Naive thymus-derived CD8-positive, alpha-beta T cell (primary cell): ENCODE measurements at regions not wholly inside any gene's neighbourhood (a gene's known extent, or its start where the extent isn't known, plus 50 kb on each side); places are given as distances from the start of the nearest gene placed in this dataset.

Experiments used
- ATAC-seq, 2 donors: fragments of 150-1000 bp; cut with Tn5 transposase in 1 of 2; sonication (Bioruptor Pico), chemical (Tn5 transposase) in 1 of 2; 1 replicate in 1 of 2; 2 replicates in 1 of 2; pipeline ENCODE4 v1.10.0; 2021; ENCODE audit warnings: mild to moderate bottlenecking in 2 of 2, moderate library complexity in 2 of 2
- POLR2A ChIA-PET: fragments of 350-600 bp; sonication (Branson Sonifier 250); formaldehyde crosslinking; loops from one replicate; lab custom pipeline; 2021; ENCODE audit warnings: antibody characterized with exemption; lab: Charles Lee
- DNase-seq, 10 donors: peaks; one replicate each; pipeline versions ENCODE4 v3.0.0 to v3.0.0-alpha.2; 2020 to 2022
- H3K27ac Mint-ChIP-seq, 10 donors: one replicate each; pipeline ENCODE4 v1.8.0; 2020 to 2022; ENCODE audit warnings: mild to moderate bottlenecking in 10 of 10, mixed read lengths in 10 of 10, moderate library complexity in 4 of 10, inconsistent platforms in 1 of 10
- H3K27me3 Mint-ChIP-seq, 5 donors: one replicate each; pipeline ENCODE4 v1.8.0; 2021 to 2022; ENCODE audit warnings: mixed read lengths in 5 of 5
- H3K36me3 Mint-ChIP-seq, 3 donors: one replicate each; pipeline ENCODE4 v1.8.0; 2020 to 2022; ENCODE audit warnings: mixed read lengths in 3 of 3, mild to moderate bottlenecking in 2 of 3, inconsistent platforms in 1 of 3
- H3K4me1 Mint-ChIP-seq, 4 donors: one replicate each; pipeline ENCODE4 v1.8.0; 2021 to 2022; ENCODE audit warnings: mixed read lengths in 4 of 4
- H3K4me3 Mint-ChIP-seq, 10 donors: one replicate each; pipeline ENCODE4 v1.8.0; 2020 to 2022; ENCODE audit warnings: mild to moderate bottlenecking in 10 of 10, mixed read lengths in 10 of 10, moderate library complexity in 6 of 10, inconsistent platforms in 1 of 10
- H3K9me3 Mint-ChIP-seq, 9 donors: one replicate each; pipeline ENCODE4 v1.8.0; 2020 to 2022; ENCODE audit warnings: mixed read lengths in 9 of 9, mild to moderate bottlenecking in 3 of 9, inconsistent platforms in 1 of 9, moderate library complexity in 1 of 9

DNA sequence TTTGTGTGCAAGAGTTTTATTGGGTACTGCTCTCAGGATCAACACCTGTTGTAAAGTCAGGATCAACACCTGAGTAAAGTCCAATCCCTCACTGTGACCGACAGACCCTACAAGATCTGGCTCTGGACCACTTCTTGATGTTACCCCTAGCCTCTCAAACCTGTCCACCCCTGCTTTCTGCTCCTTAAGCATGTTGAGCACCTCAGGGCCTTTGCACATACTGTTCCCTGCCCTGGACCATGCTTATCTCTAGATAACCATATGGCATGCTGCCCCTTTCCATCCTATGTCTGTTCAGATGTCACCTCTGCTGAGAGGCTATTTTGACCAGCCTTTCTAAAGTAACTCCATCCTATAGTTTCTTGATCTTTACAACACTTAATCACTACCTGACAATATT is 269.6 kb downstream of the SMARCA2 start:
- POLR2A ChIA-PET: no interaction called here
- Mint-ChIP-seq H3K4me1 (no peaks in the 10 kb centered on the region), H3K27me3 (peaks cover 0 to 11% (median 4%) of the 10 kb centered on the region in 5 donors), H3K27ac (no peak overlapping the region), H3K9me3 (no peaks in the 10 kb centered on the region), H3K36me3 (no peaks in the 10 kb centered on the region), H3K4me3 (no peak overlapping the region)
- ATAC-seq: no peak
- DNase-seq: no peak

DNA sequence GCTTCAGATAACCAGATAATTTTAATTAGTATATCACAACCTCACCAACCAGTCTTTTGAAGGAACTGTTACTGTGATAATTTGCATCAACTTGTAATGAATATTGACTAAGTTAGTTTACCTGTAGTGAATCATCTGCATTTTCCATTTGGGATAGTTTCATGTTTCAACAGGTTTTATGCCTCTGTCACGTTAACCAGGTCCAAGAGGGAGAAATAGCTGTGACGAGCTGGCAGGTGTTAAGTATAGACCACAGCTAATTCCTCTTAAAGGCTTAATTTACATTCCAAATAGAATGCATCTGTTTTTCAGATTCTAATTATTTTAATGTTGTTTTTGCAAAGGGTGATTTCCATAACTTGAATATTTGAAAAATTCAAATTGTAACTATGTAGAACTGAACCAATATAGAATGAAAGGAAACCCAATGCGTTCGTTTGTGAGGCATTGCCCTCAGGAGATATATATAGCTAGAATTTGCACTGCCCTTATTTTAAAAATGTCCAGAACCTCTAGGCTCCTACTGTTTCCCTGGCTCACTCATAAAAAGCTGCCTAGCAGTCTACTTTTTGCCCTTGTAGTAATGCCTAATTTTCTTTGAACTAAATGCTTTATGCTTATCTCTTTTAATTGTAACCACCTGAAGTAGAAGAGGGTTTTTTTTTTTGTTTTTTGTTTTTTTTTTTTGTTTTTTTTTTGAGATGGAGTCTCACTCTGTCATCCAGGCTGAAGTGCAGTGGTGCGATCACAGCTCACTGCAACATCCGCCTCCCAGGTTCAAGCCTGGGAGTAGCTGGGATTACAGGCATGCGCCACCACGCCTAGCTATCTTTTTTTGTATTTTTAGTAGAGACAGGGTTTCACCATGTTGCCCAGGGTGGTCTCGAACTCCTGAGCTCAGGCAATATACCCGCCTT is 270.5 kb downstream of the SMARCA2 start:
- Mint-ChIP-seq H3K27me3 (peaks cover 4 to 11% (median 6%) of the 10 kb centered on the region in 5 donors), H3K4me3 (no peak overlapping the region), H3K27ac (no peak overlapping the region), H3K36me3 (no peaks in the 10 kb centered on the region), H3K4me1 (no peaks in the 10 kb centered on the region), H3K9me3 (no peaks in the 10 kb centered on the region)
- POLR2A ChIA-PET: no interaction called here
- ATAC-seq: no peak
- DNase-seq: no peak

DNA sequence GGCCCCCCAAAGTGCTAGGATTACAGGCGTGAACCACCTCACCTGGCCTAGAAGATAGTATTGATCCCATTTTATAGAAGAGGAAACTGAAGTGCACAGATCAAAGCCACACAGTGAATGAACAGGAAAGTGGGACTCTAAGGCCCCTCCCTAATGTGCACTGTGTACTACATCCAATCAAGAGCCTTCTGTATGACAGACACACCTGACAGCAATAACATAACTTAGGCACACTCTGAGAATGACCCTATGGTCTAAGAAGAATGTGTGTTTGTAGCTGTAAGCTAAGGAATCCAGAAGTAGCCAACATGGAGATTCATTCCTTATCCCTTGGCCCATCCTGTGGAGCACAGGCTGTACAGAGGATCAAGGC is 271.2 kb downstream of the SMARCA2 start:
- Mint-ChIP-seq H3K9me3 (no peaks in the 10 kb centered on the region), H3K4me1 (no peaks in the 10 kb centered on the region), H3K27ac (no peak overlapping the region), H3K27me3 (peaks cover 4 to 14% (median 9%) of the 10 kb centered on the region in 5 donors), H3K4me3 (no peak overlapping the region), H3K36me3 (no peaks in the 10 kb centered on the region)
- ATAC-seq: no peak
- POLR2A ChIA-PET: no interaction called here
- DNase-seq: no peak

DNA sequence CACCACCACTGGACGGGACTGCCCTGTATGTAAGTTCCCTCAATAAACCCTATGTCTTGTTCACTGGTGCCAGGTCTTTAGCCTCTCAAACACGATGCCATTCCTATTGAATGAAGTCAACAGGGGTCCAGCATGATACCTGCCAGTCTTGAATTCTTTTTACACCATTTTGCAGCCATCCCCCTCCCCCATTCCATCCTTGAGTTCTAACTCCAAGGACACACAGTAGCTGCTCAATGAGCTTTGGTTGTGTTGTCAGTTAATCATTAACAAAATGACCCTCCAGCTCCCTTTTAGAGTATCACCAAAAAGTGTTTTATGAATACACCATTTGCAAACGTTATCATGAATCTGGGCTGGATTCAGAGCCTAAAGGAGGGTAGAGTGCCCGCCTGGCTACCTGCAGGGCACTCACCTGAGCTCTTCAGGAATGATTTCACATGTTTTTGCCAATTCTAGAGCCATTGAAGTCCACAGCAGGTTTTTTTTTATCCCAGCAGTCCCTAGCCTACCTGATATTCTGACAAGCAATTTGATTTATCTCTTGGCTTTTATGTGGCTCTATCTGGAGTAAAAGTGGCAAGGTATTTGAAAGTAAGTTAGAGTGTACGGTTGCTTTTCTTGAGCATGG is 271.8 kb downstream of the SMARCA2 start:
- Mint-ChIP-seq H3K4me3 (no peak overlapping the region), H3K36me3 (no peaks in the 10 kb centered on the region), H3K9me3 (no peaks in the 10 kb centered on the region), H3K4me1 (no peaks in the 10 kb centered on the region), H3K27me3 (peaks cover 4 to 20% (median 13%) of the 10 kb centered on the region in 5 donors), H3K27ac (no peak overlapping the region)
- DNase-seq (no peak), ATAC-seq (no peak)
- POLR2A ChIA-PET: no interaction called here

DNA sequence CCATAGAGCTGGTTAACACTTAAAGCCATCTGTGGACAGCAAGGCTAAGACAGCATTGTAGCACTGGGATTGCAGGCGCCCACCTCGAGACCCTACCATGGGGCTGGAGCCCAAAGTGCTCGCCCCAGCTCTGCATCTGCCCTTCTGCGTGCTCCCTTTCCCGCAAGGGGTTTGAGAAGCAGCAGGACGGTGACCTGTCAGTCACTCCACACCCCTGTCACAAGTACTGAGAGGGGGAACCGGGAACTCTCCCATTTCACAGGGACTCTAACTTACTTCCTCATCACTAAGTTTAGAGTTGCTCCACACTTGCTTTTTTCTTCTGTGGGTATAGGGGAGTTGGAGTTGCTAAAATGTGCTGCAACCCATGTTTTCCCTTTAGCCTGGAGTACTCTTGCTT is 273.2 kb downstream of the SMARCA2 start:
- ATAC-seq (no peak), DNase-seq (no peak)
- Mint-ChIP-seq H3K27ac (no peak overlapping the region), H3K9me3 (no peaks in the 10 kb centered on the region), H3K4me1 (no peaks in the 10 kb centered on the region), H3K36me3 (no peaks in the 10 kb centered on the region), H3K4me3 (no peak overlapping the region), H3K27me3 (peaks cover 6 to 21% (median 13%) of the 10 kb centered on the region in 5 donors)
- POLR2A ChIA-PET: no interaction called here

DNA sequence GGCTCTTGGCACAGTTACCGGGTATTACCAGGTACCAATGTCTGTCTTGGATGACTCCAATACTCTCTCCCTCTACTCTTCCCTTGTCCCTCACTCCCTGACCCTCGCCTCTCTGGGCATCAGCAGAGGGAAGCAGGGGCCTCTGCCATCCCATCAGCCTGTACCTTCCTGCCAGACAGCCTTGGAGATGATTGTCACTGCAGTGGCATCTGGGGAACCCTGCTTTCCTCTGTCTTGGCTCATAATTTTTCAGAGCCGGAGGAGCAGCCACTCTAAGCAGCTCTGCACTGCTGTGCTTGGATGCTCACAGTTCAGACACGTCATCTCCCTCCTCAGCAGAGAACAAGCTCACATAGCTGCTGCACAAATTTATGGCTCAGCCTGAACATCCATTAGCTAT is 274.1 kb downstream of the SMARCA2 start:
- POLR2A ChIA-PET: no interaction called here
- no peak overlapping the region for H3K4me3 Mint-ChIP-seq

DNA sequence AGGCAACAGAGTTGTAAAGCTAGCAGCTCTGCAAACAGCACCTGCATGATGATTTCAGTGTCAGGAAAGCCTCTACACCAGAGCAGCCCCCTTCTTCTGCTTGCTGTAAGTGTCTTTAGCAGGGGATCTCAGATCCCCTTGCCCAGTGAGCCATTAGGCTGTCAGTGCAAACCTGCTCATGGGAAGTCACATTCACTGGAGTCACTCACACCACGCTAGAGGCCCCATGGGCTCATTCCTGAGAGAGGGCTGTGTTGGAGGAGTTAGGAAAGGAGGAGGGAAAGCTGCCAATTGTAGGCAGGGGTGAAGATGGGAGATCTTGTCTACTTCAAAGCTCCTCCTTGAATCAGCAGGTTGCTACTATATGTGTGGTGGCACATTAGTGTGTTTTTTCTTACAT is 275.2 kb downstream of the SMARCA2 start:
- no peaks in the 10 kb centered on the region for H3K4me1 Mint-ChIP-seq
- POLR2A ChIA-PET: no interaction called here
- no peak for ATAC-seq
- no peaks in the 10 kb centered on the region for H3K36me3 Mint-ChIP-seq
- no peaks in the 10 kb centered on the region for H3K9me3 Mint-ChIP-seq
- no peak overlapping the region for H3K27ac Mint-ChIP-seq
- peaks cover 6 to 21% (median 13%) of the 10 kb centered on the region in 5 donors for H3K27me3 Mint-ChIP-seq
- no peak overlapping the region for H3K4me3 Mint-ChIP-seq
- no peak for DNase-seq

More for the DNA sequence above, 274.1 kb downstream of the SMARCA2 start:
- H3K9me3 Mint-ChIP-seq: no peaks in the 10 kb centered on the region
- no peaks in the 10 kb centered on the region for H3K4me1 Mint-ChIP-seq
- H3K27ac Mint-ChIP-seq: no peak overlapping the region
- peaks cover 6 to 21% (median 13%) of the 10 kb centered on the region in 5 donors for H3K27me3 Mint-ChIP-seq
- DNase-seq (no peak), ATAC-seq (no peak)
- no peaks in the 10 kb centered on the region for H3K36me3 Mint-ChIP-seq

DNA sequence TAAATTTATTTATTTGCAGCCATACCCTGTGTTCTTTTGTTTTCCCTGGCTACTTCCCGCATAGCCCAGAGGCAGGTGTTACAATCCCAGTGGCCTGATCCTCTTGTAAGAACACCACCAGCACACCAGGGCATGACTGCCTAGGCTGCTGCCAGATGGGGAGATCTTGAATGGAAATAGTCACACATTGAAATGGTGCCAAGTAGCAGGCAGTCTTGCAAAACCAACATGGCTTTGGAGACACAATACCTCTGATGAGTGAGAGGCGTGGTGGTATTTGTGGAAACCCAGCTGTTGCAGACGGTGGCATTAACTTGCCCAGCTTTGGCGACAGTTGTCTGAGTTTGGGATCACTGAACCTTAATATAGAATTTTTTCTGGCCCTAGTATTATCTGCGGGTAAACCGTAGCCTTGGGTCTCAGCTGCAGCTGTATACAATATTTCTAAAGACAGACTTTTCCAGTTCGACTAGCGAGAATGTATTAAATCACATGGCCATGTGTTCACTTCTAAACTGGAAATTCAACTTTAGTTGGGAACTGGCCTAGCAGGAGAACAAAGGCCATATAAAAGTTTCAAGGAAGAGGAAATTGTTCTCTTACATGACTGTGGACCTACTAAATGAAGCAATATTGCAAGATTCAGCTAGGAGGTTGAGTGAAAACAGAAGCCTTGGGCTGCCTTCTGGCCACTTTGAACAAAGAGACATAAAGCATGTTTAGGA is 277.0 kb downstream of the SMARCA2 start:
- no peak overlapping the region for H3K27ac Mint-ChIP-seq
- H3K36me3 Mint-ChIP-seq: no peaks in the 10 kb centered on the region
- no peak for ATAC-seq
- H3K9me3 Mint-ChIP-seq: no peaks in the 10 kb centered on the region
- peaks cover 7 to 21% (median 13%) of the 10 kb centered on the region in 5 donors for H3K27me3 Mint-ChIP-seq
- H3K4me3 Mint-ChIP-seq: no peak overlapping the region
- no peaks in the 10 kb centered on the region for H3K4me1 Mint-ChIP-seq
- POLR2A ChIA-PET: no interaction called here
- DNase-seq: no peak

DNA sequence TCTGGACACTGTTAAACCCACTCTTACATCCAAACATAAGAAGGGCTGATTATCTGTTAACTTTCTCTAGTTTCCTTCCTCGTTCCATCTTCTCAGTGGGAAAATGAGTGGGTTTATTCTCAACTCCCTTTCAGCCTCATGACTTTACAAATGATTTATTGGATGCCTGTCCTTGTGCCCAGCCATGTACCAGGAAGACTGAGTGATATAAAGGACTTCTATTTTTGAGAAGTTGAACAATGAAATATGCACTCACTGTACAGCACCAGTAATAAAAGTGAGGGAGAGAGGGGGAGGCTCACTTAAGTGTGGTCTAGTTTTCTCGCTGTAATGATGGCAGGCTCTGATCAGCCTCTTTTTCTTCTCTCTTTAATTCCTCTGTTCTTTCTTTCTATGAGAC is 277.6 kb downstream of the SMARCA2 start:
- POLR2A ChIA-PET: no interaction called here
- Mint-ChIP-seq H3K9me3 (no peaks in the 10 kb centered on the region), H3K27ac (no peak overlapping the region), H3K27me3 (peaks cover 7 to 21% (median 13%) of the 10 kb centered on the region in 5 donors), H3K4me1 (no peaks in the 10 kb centered on the region), H3K4me3 (no peak overlapping the region), H3K36me3 (no peaks in the 10 kb centered on the region)
- DNase-seq (no peak), ATAC-seq (no peak)

DNA sequence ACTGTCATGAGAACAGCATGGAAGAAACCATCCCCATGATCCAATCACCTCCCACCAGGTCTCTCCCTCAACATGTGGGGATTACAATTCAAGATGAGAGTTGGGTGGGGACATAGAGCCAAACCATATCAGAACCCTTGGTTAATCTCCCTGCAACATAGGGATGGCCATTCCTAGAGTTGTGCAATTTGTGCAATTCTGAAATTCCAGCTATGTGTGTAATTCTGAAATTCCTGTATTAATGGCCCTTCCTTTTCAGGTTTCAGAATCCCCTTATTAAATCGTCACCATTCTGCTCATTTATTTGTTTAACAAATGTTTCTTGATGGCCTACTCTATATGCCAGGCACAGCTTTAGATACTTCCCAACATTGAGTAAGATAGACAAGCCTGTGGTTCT is 282.6 kb downstream of the SMARCA2 start:
- H3K9me3 Mint-ChIP-seq: no peaks in the 10 kb centered on the region
- H3K36me3 Mint-ChIP-seq: no peaks in the 10 kb centered on the region
- peak overlapping the region in 1 of 10 donors; percentile 49 for H3K27ac Mint-ChIP-seq
- H3K4me1 Mint-ChIP-seq: no peaks in the 10 kb centered on the region
- peaks cover 4 to 25% (median 11%) of the 10 kb centered on the region in 5 donors for H3K27me3 Mint-ChIP-seq
- no peak for DNase-seq
- POLR2A ChIA-PET: no interaction called here
- no peak for ATAC-seq
- no peak overlapping the region for H3K4me3 Mint-ChIP-seq

DNA sequence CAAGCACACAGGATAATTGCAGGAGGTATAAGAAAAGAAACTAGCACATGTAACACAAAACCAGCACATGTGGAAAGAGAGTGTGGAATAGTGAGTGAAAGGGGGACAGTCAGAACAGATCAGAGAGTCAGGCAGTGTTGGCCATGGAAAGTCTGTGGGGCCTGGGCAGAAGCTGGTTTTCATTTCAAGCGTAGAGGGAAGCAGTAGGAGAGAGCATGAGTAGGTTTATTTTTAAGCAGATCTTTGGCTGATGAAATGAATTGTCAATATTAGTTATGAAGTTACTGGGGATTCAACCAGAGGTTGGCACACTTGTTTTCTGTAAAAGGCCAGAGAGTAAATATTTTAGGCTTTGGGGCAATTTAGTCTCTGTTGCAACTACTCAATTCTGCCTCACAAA is 283.1 kb downstream of the SMARCA2 start:
- DNase-seq: no peak
- no peaks in the 10 kb centered on the region for H3K4me1 Mint-ChIP-seq
- H3K27ac Mint-ChIP-seq: no peak overlapping the region
- no peaks in the 10 kb centered on the region for H3K36me3 Mint-ChIP-seq
- no peaks in the 10 kb centered on the region for H3K9me3 Mint-ChIP-seq
- ATAC-seq: no peak
- no peak overlapping the region for H3K4me3 Mint-ChIP-seq
- POLR2A ChIA-PET: no interaction called here
- peaks cover 4 to 30% (median 12%) of the 10 kb centered on the region in 5 donors for H3K27me3 Mint-ChIP-seq

DNA sequence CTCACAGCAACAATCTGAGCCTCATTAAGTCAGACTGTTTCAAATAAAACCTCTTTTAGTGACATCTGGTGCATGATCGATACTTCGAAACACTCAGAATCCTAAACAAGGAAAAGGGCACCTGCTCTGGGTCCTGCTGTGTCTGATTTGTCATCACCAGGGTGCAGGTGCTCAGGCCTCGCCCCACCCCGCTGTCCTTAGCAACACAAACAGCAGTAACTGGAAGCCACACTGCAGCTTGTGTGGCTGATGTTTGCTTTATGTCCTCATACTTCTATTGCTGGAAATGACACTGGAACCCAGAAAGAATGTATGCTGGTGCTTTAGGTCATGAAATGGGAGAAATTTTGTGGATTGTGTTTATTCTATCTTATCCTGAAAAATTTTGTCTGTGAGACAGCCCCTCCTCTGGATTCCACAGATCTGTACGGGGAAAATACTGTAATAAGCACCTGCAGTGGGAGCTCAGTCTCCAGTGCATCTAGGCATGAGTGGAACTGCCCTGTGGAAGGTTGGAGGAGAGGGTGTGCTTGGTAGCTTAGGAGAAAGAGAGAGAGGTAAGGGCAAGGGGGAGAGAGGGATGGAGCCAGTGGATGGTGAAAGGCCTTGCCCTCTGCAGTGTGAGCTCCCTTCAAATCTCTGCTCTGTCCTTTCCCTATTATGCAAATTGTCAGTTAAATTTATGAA is 284.2 kb downstream of the SMARCA2 start:
- no peak for ATAC-seq
- no peak for DNase-seq
- Mint-ChIP-seq H3K9me3 (no peaks in the 10 kb centered on the region), H3K4me3 (no peak overlapping the region), H3K36me3 (no peaks in the 10 kb centered on the region), H3K27me3 (peaks cover 5 to 30% (median 12%) of the 10 kb centered on the region in 5 donors), H3K27ac (peak overlapping the region in 1 of 10 donors; percentile 34), H3K4me1 (no peaks in the 10 kb centered on the region)
- POLR2A ChIA-PET: no interaction called here
